ENCODE measurements at regions not wholly inside any gene's neighbourhood (a gene's known extent, or its start where the extent isn't known, plus 50 kb on each side); places are given as distances from the start of the nearest gene placed in this dataset.
"Not testable (repeated sequence)": the region's sequence is repeated elsewhere in the genome, so short reads cannot be mapped to it uniquely, and the experiment has no call there.

DNA sequence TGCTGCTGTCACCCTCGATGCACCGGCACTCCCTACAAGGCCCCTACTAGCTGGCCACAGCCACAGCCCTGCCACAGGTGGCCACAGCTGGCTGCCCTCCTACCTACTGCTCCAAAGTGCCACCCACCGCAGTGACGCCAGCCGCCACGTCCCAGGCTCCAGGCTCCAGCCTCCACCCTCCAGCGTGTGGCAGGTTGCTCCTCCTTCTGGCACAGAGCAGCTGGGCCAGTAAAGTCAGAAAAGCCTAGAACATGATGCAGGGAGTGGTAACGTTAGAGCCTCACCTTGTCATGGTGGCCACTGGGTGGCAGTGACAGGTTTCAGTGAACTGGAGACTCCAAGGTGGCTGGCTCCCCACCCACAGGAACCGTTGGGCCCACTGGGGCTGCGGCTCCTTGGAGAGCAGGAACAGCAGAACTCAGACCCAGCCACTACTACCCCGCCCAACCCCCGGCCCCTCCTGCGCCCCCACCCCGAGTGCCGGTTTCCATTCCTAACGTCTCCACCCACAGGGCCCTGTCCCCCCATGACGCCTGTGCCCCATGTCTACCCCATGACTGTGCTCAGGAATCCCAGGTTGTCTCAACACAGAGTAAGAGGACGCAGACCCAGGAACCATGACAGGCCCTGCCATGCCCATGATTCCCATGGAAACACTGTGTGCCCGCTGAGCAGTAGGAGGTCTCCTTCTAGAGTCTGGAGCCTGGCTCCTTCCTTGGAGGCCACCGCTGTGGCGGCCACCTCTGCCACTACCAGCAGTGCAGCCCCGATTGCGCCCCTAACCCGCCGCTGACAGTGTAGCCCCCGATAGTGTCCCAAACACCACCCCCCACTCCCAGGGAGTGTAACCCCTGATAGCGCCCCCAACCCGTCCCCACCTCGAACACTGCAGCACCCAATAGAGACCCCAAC is 52.3 kb upstream of the ZNF33B start:
- no peak for DNase-seq

DNA sequence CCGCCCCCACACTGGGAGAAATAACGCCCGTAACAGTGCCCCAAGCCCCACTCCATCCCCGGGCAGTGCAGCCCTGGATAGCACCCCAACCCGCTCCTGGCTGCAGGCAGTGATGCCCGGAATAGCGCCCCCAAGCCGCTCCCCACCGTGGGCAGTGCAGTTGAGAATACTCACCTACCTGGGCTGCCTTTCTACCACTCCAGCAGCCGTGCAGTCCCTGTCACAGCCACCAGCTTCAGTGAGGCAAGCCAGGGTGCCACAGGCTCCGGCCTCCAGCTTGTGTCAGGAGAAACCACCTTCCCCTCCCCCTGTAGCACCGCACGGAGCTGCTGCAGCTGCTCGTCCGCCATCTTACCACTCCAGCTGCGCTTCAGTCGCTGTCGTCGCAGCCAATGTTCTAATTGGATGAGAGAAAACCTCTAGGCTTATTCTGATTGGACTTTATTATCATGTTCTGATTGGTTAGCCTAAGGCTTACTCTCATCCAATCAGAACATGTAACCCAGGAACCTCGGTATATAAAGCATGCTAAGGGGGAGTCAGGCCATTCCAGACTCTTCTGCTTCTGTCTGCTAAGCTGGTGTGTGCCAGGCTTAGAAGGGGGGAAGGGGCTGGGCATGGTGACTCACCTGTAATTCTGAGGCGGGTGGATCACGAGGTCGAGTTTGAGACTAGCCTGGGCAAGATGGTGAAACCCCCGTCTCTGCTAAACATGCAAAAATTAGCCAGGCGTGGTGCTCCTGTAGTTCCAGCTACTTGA is 53.2 kb upstream of the ZNF33B start:
- no peak for DNase-seq

- DNase-seq, result no peak
Observed at GRCh38 chr10:42697926-42698325, 59.6 kb upstream of the ZNF33B start.

DNA sequence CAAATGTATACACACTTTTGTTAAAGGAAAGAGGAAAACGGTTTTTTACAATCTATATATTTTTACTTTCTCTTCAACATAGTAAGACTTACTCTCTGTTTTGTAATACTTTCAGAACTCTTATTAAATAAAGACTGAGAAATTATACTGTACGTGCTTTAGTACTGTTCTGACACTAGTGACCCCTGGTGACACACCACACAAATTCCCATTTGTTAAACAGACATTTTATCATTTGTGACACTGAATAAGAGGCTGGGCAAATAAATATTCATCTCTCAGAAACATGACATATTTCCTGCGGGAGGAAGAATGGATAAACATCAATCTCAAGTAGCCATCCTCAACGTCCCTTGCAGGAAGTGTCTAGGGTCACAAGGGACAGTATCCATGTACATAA is 68.9 kb upstream of the ZNF33B start:
- no peak for DNase-seq

GRCh38 chr10:42719339-42719738 is 63.3 kb upstream of the BMS1 start:
- DNase-seq, result not testable (repeated sequence)

DNA sequence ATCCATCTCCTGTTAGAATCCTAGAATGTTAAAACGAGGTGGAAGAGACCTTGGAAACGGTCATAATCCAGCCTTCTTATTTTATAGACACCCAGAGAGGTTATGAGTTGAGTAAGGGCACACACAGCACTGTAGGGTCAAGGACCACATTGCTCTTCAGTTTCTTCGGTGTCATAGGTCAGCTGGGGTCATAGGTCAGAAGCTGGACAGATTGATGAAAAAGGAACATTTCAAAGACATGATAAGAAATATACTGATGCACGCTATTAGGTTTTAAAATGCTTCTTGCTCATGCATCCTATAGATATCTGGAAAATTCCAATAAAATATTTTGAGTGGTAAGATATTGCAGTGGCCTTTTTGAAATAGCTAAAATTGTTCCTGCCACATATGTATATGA is 60.0 kb upstream of the BMS1 start:
- DNase-seq, result no peak

DNA sequence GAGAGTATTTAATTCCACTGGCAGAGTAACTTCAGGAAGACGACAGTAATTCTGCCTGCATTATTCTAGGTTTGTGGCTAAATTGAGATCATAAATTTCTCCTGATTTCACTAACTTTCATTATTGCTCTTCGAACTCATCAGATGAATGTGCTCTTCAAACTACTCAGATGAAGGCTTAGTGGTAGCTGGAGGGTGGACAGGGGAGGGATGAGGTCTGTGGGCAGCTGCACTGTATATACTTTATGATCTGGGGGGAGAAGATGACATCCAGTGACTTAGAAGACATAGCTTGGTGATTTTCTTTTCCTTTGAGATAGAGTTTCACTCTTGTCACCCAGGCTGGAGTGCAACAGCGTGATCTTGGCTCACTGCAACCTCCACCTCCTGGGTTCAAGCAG is 59.0 kb upstream of the BMS1 start:
- peak; percentile 26 for DNase-seq

GRCh38 chr10:42724660-42725059 is 57.9 kb upstream of the BMS1 start:
- DNase-seq, result not testable (repeated sequence)

DNA sequence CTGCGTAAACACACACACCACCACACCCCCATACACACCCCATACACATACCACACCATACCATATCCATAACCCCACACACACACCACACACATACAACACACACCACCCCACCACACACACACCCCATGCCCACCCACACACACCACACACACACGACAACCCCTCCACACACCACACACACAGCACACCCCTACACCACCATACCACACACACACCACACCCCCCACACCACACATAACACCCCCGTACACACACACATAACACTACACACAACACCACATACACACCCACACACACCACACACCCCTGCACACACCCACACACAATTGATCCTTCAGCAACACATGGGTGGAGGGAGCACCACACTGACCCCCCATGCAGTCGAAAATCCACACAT is 50.3 kb upstream of the BMS1 start:
- DNase-seq, result no peak
